ENCODE measurements at regions not wholly inside any gene's neighbourhood (a gene's known extent, or its start where the extent isn't known, plus 50 kb on each side); places are given as distances from the start of the nearest gene placed in this dataset.

DNA sequence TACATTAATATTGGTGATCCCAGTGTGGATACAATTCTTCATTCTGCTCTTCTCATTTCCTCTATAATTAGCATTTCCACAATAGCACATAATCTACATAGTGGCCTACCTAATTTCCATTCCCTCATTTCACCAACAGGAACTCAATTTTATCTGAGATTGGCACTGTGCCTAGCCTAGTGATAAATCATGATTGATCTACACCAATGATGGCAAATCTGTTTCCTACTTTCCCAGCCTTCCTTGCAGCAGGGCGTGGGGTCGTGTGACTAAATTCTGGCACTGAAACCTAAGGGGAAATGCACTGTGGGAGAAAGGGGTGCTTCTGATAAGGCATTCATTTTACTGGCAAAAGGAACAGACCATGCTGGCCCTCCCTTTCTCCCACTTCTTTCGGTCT lies 66.6 kb upstream of the TOM1L1 start:
- TF ChIP-seq, protein P1, sequence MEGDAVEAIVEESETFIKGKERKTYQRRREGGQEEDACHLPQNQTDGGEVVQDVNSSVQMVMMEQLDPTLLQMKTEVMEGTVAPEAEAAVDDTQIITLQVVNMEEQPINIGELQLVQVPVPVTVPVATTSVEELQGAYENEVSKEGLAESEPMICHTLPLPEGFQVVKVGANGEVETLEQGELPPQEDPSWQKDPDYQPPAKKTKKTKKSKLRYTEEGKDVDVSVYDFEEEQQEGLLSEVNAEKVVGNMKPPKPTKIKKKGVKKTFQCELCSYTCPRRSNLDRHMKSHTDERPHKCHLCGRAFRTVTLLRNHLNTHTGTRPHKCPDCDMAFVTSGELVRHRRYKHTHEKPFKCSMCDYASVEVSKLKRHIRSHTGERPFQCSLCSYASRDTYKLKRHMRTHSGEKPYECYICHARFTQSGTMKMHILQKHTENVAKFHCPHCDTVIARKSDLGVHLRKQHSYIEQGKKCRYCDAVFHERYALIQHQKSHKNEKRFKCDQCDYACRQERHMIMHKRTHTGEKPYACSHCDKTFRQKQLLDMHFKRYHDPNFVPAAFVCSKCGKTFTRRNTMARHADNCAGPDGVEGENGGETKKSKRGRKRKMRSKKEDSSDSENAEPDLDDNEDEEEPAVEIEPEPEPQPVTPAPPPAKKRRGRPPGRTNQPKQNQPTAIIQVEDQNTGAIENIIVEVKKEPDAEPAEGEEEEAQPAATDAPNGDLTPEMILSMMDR (IDR thresholded peaks at IDR 0.05): no peak
- TF ChIP-seq POLR2A (IDR thresholded peaks at IDR 0.05): no peak

All from uterus (tissue), 2 donors.